ENCODE measurements at regions not wholly inside any gene's neighbourhood (a gene's known extent, or its start where the extent isn't known, plus 50 kb on each side); places are given as distances from the start of the nearest gene placed in this dataset.

GRCh38 chr18:10229458-10229857 lies 225.0 kb upstream of the APCDD1 start:
- no peaks in the 10 kb centered on the region for H3K27me3 Mint-ChIP-seq (ENCODE audit: low read depth)

GRCh38 chr18:10230072-10230471 lies 224.4 kb upstream of the APCDD1 start:
- H3K4me3 Mint-ChIP-seq, result no peak overlapping the region
- peaks cover 36% of the 10 kb centered on the region for H3K4me1 Mint-ChIP-seq
- peaks cover 23% of the 10 kb centered on the region for H3K9me3 Mint-ChIP-seq
- H3K27me3 Mint-ChIP-seq (ENCODE audit: low read depth), result no peaks in the 10 kb centered on the region
- TF ChIP-seq CTCF (IDR thresholded peaks at IDR 0.05; ENCODE audit: unreplicated experiment), result no peak
- H3K36me3 Mint-ChIP-seq, result peaks cover 7% of the 10 kb centered on the region
- H3K27ac Mint-ChIP-seq, result no peak overlapping the region
- no peak for DNase-seq (ENCODE audit: low spot score in 2 of 2, unreplicated experiment in 2 of 2)

More at GRCh38 chr18:10229458-10229857, 225.0 kb upstream of the APCDD1 start:
- no peak for DNase-seq (ENCODE audit: low spot score in 2 of 2, unreplicated experiment in 2 of 2)
- Mint-ChIP-seq H3K4me3 (no peak overlapping the region), H3K4me1 (peaks cover 30% of the 10 kb centered on the region), H3K9me3 (peaks cover 28% of the 10 kb centered on the region), H3K36me3 (peaks cover 10% of the 10 kb centered on the region), H3K27ac (no peak overlapping the region)
- no peak for TF ChIP-seq CTCF (IDR thresholded peaks at IDR 0.05; ENCODE audit: unreplicated experiment)

GRCh38 chr18:10231220-10231619 lies 223.2 kb upstream of the APCDD1 start:
- Mint-ChIP-seq H3K36me3 (peaks cover 1% of the 10 kb centered on the region), H3K9me3 (peaks cover 14% of the 10 kb centered on the region), H3K4me3 (no peak overlapping the region), H3K4me1 (peaks cover 47% of the 10 kb centered on the region), H3K27ac (no peak overlapping the region), H3K27me3 (ENCODE audit: low read depth) (no peaks in the 10 kb centered on the region)
- TF ChIP-seq CTCF (IDR thresholded peaks at IDR 0.05; ENCODE audit: unreplicated experiment), result no peak
- no peak for DNase-seq (ENCODE audit: low spot score in 2 of 2, unreplicated experiment in 2 of 2)

DNA sequence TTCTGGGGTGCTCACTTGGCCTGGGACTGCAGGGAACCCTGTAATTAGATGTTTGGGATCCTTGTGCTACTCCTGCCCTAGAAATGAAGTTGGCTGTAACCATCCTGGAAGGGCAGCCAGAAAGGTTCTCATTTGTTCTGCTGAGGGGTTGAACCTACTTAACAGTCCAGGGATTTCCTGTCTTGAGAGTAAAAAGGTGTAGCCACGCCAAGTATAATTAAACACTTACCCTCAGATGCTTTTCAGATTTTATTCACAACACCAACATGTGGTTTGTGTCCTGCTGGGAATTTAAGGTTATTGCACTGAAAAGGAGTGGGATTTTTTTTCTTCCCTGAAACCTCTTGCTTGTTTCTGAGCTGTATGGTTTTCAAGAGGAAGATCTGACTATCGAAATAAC lies 222.4 kb upstream of the APCDD1 start:
- Mint-ChIP-seq H3K9me3 (peaks cover 12% of the 10 kb centered on the region), H3K4me3 (no peak overlapping the region), H3K4me1 (peaks cover 55% of the 10 kb centered on the region), H3K27me3 (ENCODE audit: low read depth) (no peaks in the 10 kb centered on the region), H3K27ac (peak overlapping the region; percentile 59), H3K36me3 (no peaks in the 10 kb centered on the region)
- no peak for TF ChIP-seq CTCF (IDR thresholded peaks at IDR 0.05; ENCODE audit: unreplicated experiment)
- no peak for DNase-seq (ENCODE audit: low spot score in 2 of 2, unreplicated experiment in 2 of 2)

DNA sequence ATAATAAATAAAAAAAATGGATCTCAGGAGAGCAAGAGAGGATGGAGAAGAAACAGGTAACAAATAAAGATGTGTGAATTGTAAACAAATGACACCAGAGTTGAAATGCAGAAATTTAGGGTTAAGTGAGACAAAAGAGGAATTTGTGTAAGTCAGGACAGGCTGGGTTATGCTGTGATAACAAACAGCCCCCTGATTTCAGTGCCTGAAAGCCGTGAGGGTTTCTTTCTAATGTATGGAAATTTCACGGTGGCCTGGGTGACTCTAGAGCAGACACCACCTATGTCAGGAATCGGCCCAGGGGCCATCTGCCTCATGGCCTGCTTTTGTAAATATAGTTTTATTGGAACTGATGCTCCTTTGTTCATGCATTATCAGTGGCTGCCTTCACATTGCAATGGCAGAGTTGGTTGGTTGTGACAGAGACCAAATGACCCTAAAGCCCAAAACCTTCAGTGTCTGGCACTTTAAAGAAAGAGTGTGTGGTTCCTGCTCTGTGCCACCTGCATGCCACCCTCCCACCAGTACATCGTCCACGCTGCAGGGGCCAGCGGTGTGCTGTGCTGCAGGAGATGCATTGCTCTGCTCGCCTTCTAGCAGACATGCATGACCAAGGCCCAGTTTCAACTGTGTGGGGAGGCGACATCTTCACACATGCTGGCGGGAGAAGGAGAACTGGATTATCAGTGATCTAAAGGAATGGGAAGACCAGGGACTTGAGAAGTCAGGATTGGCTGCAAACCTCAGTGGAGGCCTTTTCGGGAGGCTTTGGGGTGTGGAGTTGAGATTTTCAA lies 221.2 kb upstream of the APCDD1 start:
- H3K4me3 Mint-ChIP-seq, result no peak overlapping the region
- no peaks in the 10 kb centered on the region for H3K36me3 Mint-ChIP-seq
- DNase-seq (ENCODE audit: low spot score in 2 of 2, unreplicated experiment in 2 of 2), result no peak
- H3K4me1 Mint-ChIP-seq, result peaks cover 63% of the 10 kb centered on the region
- H3K9me3 Mint-ChIP-seq, result peaks cover 12% of the 10 kb centered on the region
- H3K27me3 Mint-ChIP-seq (ENCODE audit: low read depth), result no peaks in the 10 kb centered on the region
- peak overlapping the region; percentile 88 for H3K27ac Mint-ChIP-seq
- TF ChIP-seq CTCF (IDR thresholded peaks at IDR 0.05; ENCODE audit: unreplicated experiment), result no peak
